Type B pancreatic cell (in vitro differentiated cells): ENCODE measurements at regions not wholly inside any gene's neighbourhood (a gene's known extent, or its start where the extent isn't known, plus 50 kb on each side); places are given as distances from the start of the nearest gene placed in this dataset.

ENCODE experiments used
- DNase-seq: peaks from one replicate; pipeline ENCODE4 v3.0.0; 2021; ENCODE audit warnings: mixed read lengths; ENCODE audit not compliant: unreplicated experiment; ENCODE audit errors: extremely low spot score
- H3K27ac Mint-ChIP-seq: 2 replicates; pipeline ENCODE4 v1.8.0; 2021; ENCODE audit warnings: mild to moderate bottlenecking, mixed read lengths
- H3K27me3 Mint-ChIP-seq: 2 replicates; pipeline ENCODE4 v1.8.0; 2021; ENCODE audit warnings: mixed read lengths
- H3K36me3 Mint-ChIP-seq: 2 replicates; pipeline ENCODE4 v1.8.0; 2021; ENCODE audit warnings: mixed read lengths
- H3K4me1 Mint-ChIP-seq: one replicate; pipeline ENCODE4 v1.8.0; 2021; ENCODE audit warnings: mixed read lengths; ENCODE audit not compliant: unreplicated experiment
- H3K4me3 Mint-ChIP-seq: 2 replicates; pipeline ENCODE4 v1.8.0; 2021; ENCODE audit warnings: mild to moderate bottlenecking, mixed read lengths
- H3K9me3 Mint-ChIP-seq: 2 replicates; pipeline ENCODE4 v1.8.0; 2021; ENCODE audit warnings: mixed read lengths
- TF ChIP-seq, protein P1 (sequence below): fragments of 200-600 bp; sonication (generic); conservative IDR thresholded peaks from 2 replicates; pipeline ENCODE4 v1.5.0; 2021; ENCODE audit warnings: antibody characterized with exemption, mild to moderate bottlenecking

DNA sequence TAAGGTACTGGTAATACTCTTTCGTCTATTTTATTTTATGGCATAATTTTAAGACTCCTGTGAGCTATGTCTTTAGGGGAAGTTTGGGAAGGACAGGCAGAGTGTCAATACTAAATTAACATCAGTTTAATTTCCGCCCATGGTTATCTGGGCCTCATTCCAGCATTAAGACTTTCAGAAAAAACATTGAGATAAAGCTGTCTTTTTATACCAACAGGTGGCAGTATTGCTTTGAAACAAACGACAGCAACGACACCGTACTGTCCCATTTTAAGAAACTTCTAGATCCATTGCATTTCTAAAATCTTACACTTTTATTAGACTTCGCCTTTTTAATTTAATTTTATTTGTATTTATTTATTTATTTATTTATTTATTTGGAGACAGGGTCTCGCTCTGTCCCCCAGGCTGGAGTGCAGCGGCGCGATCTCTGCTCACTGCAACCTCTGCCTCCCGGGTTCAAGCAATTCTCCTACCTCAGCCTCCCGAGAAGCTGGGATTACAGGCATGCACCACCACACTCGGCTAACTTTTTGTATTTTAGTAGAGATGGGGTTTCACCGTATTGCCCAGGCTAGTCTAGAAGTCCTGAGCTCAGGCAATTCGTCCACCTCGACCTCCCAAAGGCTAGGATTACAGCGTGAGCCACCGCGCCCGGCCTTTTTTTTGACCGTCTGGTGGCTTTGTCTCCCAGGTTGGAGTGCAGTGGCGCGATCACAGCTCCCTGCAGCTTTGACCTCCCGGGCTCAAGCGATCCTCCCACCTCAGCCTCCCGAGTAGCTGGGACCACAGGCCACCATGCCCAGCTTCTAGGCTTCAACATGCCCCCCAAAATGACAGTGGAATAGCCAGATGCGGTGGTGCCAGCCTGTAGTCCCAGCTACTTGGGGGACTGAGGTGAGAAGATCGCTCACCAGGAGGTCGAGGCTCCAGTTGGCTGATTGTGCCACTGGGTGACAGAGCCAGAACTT, 78.7 kb upstream of the C1GALT1 start:
- Mint-ChIP-seq H3K36me3 (no peaks in the 10 kb centered on the region), H3K27me3 (no peaks in the 10 kb centered on the region), H3K27ac (no peak overlapping the region), H3K4me1 (peaks cover 39% of the 10 kb centered on the region), H3K9me3 (no peaks in the 10 kb centered on the region), H3K4me3 (no peak overlapping the region)
- no peak for DNase-seq
- TF ChIP-seq, protein P1, sequence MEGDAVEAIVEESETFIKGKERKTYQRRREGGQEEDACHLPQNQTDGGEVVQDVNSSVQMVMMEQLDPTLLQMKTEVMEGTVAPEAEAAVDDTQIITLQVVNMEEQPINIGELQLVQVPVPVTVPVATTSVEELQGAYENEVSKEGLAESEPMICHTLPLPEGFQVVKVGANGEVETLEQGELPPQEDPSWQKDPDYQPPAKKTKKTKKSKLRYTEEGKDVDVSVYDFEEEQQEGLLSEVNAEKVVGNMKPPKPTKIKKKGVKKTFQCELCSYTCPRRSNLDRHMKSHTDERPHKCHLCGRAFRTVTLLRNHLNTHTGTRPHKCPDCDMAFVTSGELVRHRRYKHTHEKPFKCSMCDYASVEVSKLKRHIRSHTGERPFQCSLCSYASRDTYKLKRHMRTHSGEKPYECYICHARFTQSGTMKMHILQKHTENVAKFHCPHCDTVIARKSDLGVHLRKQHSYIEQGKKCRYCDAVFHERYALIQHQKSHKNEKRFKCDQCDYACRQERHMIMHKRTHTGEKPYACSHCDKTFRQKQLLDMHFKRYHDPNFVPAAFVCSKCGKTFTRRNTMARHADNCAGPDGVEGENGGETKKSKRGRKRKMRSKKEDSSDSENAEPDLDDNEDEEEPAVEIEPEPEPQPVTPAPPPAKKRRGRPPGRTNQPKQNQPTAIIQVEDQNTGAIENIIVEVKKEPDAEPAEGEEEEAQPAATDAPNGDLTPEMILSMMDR = peak; percentile 79

DNA sequence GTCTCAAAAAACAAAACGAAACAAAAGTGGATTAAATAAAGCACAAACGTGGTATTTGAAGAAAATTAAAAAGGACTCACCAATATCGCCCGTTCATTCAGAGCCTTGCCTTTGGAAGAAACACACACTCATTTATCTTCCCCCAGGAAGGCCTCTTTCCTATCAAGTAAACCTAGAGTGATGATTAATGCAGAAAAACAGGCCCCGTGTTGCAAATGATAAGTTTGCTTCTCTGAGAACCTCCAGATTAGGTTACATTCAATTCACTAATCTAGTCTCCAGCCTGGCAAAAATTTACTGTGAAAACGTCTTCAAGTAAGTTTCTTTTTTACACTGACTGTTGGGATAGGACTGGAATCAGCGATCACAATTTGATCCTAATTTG, 78.0 kb upstream of the C1GALT1 start:
- Mint-ChIP-seq H3K9me3 (no peaks in the 10 kb centered on the region), H3K4me1 (peaks cover 32% of the 10 kb centered on the region), H3K4me3 (peak overlapping the region; percentile 42), H3K36me3 (no peaks in the 10 kb centered on the region), H3K27ac (no peak overlapping the region), H3K27me3 (no peaks in the 10 kb centered on the region)
- TF ChIP-seq, protein P1 = no peak
- no peak for DNase-seq

DNA sequence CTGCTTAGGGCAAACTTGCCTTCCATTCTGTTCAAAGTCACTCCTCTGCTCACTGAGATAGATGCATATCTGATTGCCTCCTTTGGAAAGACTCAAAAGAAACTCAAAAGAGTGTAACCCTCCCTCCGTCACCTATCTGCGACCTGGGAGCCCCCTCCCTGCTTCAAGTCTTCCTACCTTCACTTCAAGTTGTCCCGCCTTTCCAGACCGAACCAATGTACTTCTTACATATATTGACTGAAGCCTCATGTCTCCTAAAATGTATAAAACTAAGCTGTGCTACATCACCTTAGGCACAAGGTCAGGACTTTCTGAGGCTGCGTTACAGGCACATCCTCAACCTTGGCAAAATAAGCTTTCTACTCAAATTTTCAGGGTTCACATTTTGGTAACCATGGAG, 77.4 kb upstream of the C1GALT1 start:
- H3K27me3 Mint-ChIP-seq = no peaks in the 10 kb centered on the region
- peaks cover 26% of the 10 kb centered on the region for H3K4me1 Mint-ChIP-seq
- TF ChIP-seq, protein P1 = no peak

DNA sequence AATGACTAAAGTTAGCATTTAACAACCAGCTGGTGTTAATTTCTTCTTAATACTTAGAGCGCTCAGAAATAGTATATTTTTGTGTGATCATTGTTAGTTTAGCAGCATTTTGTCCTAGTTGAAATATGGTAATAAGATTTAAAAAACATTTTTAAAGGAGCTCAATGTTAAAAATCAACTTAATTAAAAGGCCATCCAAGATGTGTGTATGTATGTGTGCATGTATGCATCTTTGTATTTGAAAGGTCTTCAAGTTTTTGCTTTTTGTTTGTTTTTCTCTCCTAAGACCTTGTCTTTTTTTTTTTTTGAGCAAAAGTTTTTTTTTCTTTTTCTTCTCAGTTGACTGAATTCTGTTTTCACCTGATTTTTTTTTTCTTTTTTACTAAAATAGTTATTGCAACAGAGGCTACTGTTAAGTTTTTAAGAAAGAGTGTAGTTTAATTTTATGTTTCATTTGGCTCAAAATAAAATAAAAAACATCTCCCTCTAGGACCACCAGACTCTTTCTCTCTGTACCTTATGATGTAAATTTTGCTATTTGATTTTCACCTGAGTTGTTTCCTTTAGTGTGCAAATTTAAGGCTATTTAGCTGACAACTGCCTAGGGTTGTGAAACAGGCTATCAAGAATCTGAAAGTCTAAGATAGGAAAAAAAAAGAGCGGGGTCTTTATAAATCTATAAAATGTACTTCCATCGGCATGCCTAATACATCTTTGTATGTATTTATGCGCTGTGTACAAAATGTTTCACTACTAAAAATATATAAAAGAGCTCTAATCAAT, 76.4 kb upstream of the C1GALT1 start:
- peaks cover 16% of the 10 kb centered on the region for H3K4me1 Mint-ChIP-seq
- H3K27me3 Mint-ChIP-seq = no peaks in the 10 kb centered on the region
- no peak overlapping the region for H3K27ac Mint-ChIP-seq
- no peak for DNase-seq
- TF ChIP-seq, protein P1 = no peak
- no peaks in the 10 kb centered on the region for H3K9me3 Mint-ChIP-seq
- H3K4me3 Mint-ChIP-seq = no peak overlapping the region
- H3K36me3 Mint-ChIP-seq = no peaks in the 10 kb centered on the region

More for the DNA sequence above, 77.4 kb upstream of the C1GALT1 start:
- Mint-ChIP-seq H3K4me3 (no peak overlapping the region), H3K36me3 (no peaks in the 10 kb centered on the region), H3K9me3 (no peaks in the 10 kb centered on the region), H3K27ac (no peak overlapping the region)
- no peak for DNase-seq

DNA sequence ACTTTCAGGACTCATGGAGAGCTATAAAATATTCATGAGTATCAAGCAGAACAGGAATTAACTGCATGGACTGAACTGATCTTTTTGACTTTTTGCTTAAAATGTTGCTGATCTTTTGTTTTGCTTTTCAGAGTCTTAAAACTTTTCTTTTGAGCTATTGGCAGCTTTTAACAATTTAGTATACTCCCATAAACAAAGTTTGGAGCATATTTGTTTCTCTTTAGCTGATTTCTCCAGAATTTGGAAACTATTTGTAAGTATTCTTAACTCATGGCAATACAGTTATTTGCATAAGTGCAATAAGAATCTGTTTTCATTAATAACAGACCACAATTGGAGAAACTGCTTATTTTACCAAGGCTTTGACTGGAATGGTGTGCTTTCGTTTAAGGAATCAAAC, 73.4 kb upstream of the C1GALT1 start:
- TF ChIP-seq, protein P1 = no peak
- H3K36me3 Mint-ChIP-seq = no peaks in the 10 kb centered on the region
- no peaks in the 10 kb centered on the region for H3K9me3 Mint-ChIP-seq
- H3K4me3 Mint-ChIP-seq = no peak overlapping the region
- H3K4me1 Mint-ChIP-seq = peaks cover 6% of the 10 kb centered on the region
- H3K27me3 Mint-ChIP-seq = no peaks in the 10 kb centered on the region
- H3K27ac Mint-ChIP-seq = no peak overlapping the region
- no peak for DNase-seq
